ENCODE measurements at regions not wholly inside any gene's neighbourhood (a gene's known extent, or its start where the extent isn't known, plus 50 kb on each side); places are given as distances from the start of the nearest gene placed in this dataset.
"Not testable (repeated sequence)": the region's sequence is repeated elsewhere in the genome, so short reads cannot be mapped to it uniquely, and the experiment has no call there.

- Histone ChIP-seq H3K79me2 (ENCODE audit: low read length) (no peaks in the 10 kb centered on the region), H3K27ac (ENCODE audit: low read length) (no peak overlapping the region), H3F3A (ENCODE audit: low read length, unreplicated experiment) (no peaks in the 10 kb centered on the region), H3K9me3 (ENCODE audit: low read length) (no peaks in the 10 kb centered on the region), H4K20me1 (ENCODE audit: low read length) (no peaks in the 10 kb centered on the region), H3K4me3 (ENCODE audit: low read length) (no peak overlapping the region), H3K9me2 (replicated peaks; ENCODE audit: low read length) (no peaks in the 10 kb centered on the region), H3K4me1 (ENCODE audit: insufficient read depth, low read length) (peaks cover 3% of the 10 kb centered on the region; the same call in 1 of the 2 replicates), H3K27me3 (ENCODE audit: low read length) (no peaks in the 10 kb centered on the region), H3K36me3 (ENCODE audit: low read depth, low read length) (no peaks in the 10 kb centered on the region), H3K9ac (ENCODE audit: low read length) (no peak overlapping the region), H3K4me2 (ENCODE audit: low read length) (no peak overlapping the region), H2AFZ (ENCODE audit: low read length) (no peak overlapping the region)
- POLR2A ChIA-PET (ENCODE audit: unreplicated experiment): interaction anchor here (0.6 kb wide), 1 partner anchor 29 kb away, joined by 3 read pairs; no protein-coding TSS in a partner anchor
- no peak for TF ChIP-seq CTCF (conservative IDR thresholded peaks at IDR 0.05; ENCODE audit: low read depth, low read length)
- TF ChIP-seq EZH2phosphoT487 (IDR thresholded peaks at IDR 0.05; ENCODE audit: borderline replicate concordance, low read length): no peak
- TF ChIP-seq EZH2 (IDR thresholded peaks at IDR 0.05; ENCODE audit: low read length, unreplicated experiment): no peak
- CTCF ChIA-PET: interaction anchor here (0.7 to 0.9 kb wide), 3 partner anchors 118 to 823 kb away, joined by 5 to 9 read pairs (median 6); no protein-coding TSS in a partner anchor
- DNase-seq: no peak
- no peak for ATAC-seq
- BruUV-seq (replicated peaks): no TSS peak
- intact Hi-C loops (cut with micrococcal nuclease): loop anchor here (1.0 to 2.0 kb wide), 2 partner anchors 188 to 821 kb away; no protein-coding TSS in a partner anchor
Measured at GRCh38 chr11:13152264-13152663, 125.3 kb upstream of the BMAL1 start.

- no peak overlapping the region for H2AFZ ChIP-seq (ENCODE audit: low read length)
- TF ChIP-seq EZH2 (IDR thresholded peaks at IDR 0.05; ENCODE audit: low read length, unreplicated experiment): no peak
- no peak for TF ChIP-seq EZH2phosphoT487 (IDR thresholded peaks at IDR 0.05; ENCODE audit: borderline replicate concordance, low read length)
- TF ChIP-seq CTCF (conservative IDR thresholded peaks at IDR 0.05; ENCODE audit: low read depth, low read length): peak; percentile 70
Measured at GRCh38 chr11:13152736-13153541, 124.7 kb upstream of the BMAL1 start.

GRCh38 chr11:13154374-13154773 is 123.2 kb upstream of the BMAL1 start:
- BruUV-seq (replicated peaks); H3K36me3 ChIP-seq (ENCODE audit: low read depth, low read length); H3F3A ChIP-seq (ENCODE audit: low read length, unreplicated experiment); H3K9ac ChIP-seq (ENCODE audit: low read length); H3K4me3 ChIP-seq (ENCODE audit: low read length); H3K4me2 ChIP-seq (ENCODE audit: low read length); POLR2A ChIA-PET (ENCODE audit: unreplicated experiment); H3K27me3 ChIP-seq (ENCODE audit: low read length); DNase-seq; intact Hi-C loops (cut with micrococcal nuclease); ATAC-seq; H3K9me3 ChIP-seq (ENCODE audit: low read length); H2AFZ ChIP-seq (ENCODE audit: low read length); H3K27ac ChIP-seq (ENCODE audit: low read length); CTCF ChIA-PET; H3K79me2 ChIP-seq (ENCODE audit: low read length); H4K20me1 ChIP-seq (ENCODE audit: low read length); H3K4me1 ChIP-seq (ENCODE audit: insufficient read depth, low read length); H3K9me2 ChIP-seq (replicated peaks; ENCODE audit: low read length): not testable (repeated sequence)

More at GRCh38 chr11:13152736-13153541, 124.7 kb upstream of the BMAL1 start:
- ChIA-PET CTCF (interaction anchor here (0.7 to 0.9 kb wide), 3 partner anchors 189 to 823 kb away, joined by 5 to 9 read pairs (median 5); no protein-coding TSS in a partner anchor), POLR2A (ENCODE audit: unreplicated experiment) (no interaction called here)
- Histone ChIP-seq H3K9me2 (replicated peaks; ENCODE audit: low read length) (no peaks in the 10 kb centered on the region), H3K9me3 (ENCODE audit: low read length) (no peaks in the 10 kb centered on the region), H3F3A (ENCODE audit: low read length, unreplicated experiment) (no peaks in the 10 kb centered on the region), H3K36me3 (ENCODE audit: low read depth, low read length) (no peaks in the 10 kb centered on the region), H3K4me2 (ENCODE audit: low read length) (no peak overlapping the region), H4K20me1 (ENCODE audit: low read length) (no peaks in the 10 kb centered on the region), H3K79me2 (ENCODE audit: low read length) (no peaks in the 10 kb centered on the region), H3K4me1 (ENCODE audit: insufficient read depth, low read length) (peaks cover 3% of the 10 kb centered on the region; the same call in 1 of the 2 replicates), H3K9ac (ENCODE audit: low read length) (no peak overlapping the region), H3K27me3 (ENCODE audit: low read length) (no peaks in the 10 kb centered on the region), H3K4me3 (ENCODE audit: low read length) (no peak overlapping the region), H3K27ac (ENCODE audit: low read length) (no peak overlapping the region)
- ATAC-seq (no peak), DNase-seq (peak; percentile 60)
- intact Hi-C loops (cut with micrococcal nuclease): loop anchor here (1.0 to 2.0 kb wide), 2 partner anchors 189 to 822 kb away; no protein-coding TSS in a partner anchor
- no TSS peak for BruUV-seq (replicated peaks)

All from PC-3 (cell line).